H9 (cell line): ENCODE measurements at regions not wholly inside any gene's neighbourhood (a gene's known extent, or its start where the extent isn't known, plus 50 kb on each side); places are given as distances from the start of the nearest gene placed in this dataset.

Source experiments
- DNase-seq: peaks from one replicate; pipeline ENCODE4 v3.0.0-alpha.2; 2017
- H2AFZ ChIP-seq: one replicate; pipeline ENCODE4 v1.6.1; 2013; ENCODE audit warnings: mild to moderate bottlenecking, low read length, control low read depth, moderate library complexity
- H2AK5ac ChIP-seq: 2 replicates; pipeline ENCODE4 v1.6.1; 2013; ENCODE audit warnings: low read length, control low read depth, mixed read lengths; ENCODE audit not compliant: insufficient read length
- H2BK120ac ChIP-seq: one replicate; pipeline ENCODE4 v1.6.1; 2013; ENCODE audit warnings: low read depth, mild to moderate bottlenecking, low read length, control low read depth, inconsistent platforms; ENCODE audit not compliant: poor library complexity, severe bottlenecking
- H2BK12ac ChIP-seq: 2 replicates; pipeline ENCODE4 v1.6.1; 2013; ENCODE audit warnings: low read length, control low read depth, mixed read lengths, low read depth; ENCODE audit not compliant: insufficient read length
- H2BK15ac ChIP-seq: 2 replicates; pipeline ENCODE4 v1.6.1; 2013; ENCODE audit warnings: low read depth, low read length, control low read depth
- H2BK20ac ChIP-seq: one replicate; pipeline ENCODE4 v1.6.1; 2013; ENCODE audit warnings: low read depth, mild to moderate bottlenecking, low read length, control low read depth, inconsistent platforms; ENCODE audit not compliant: poor library complexity, severe bottlenecking
- H2BK5ac ChIP-seq: 2 replicates; pipeline ENCODE4 v1.6.1; 2013; ENCODE audit warnings: low read length, control low read depth, mixed read lengths; ENCODE audit not compliant: insufficient read length
- H3K14ac ChIP-seq: 2 replicates; pipeline ENCODE4 v1.6.1; 2013; ENCODE audit warnings: low read length, control low read depth; ENCODE audit not compliant: insufficient read depth
- H3K18ac ChIP-seq: 2 replicates; pipeline ENCODE4 v1.6.1; 2013; ENCODE audit warnings: low read depth, mild to moderate bottlenecking, mixed read lengths, low read length, control low read depth; ENCODE audit not compliant: insufficient read length
- H3K23ac ChIP-seq: 2 replicates; pipeline ENCODE4 v1.6.1; 2013; ENCODE audit warnings: low read length, control low read depth, mixed read lengths, low read depth; ENCODE audit not compliant: insufficient read length
- H3K23me2 ChIP-seq: 2 replicates; pipeline ENCODE4 v1.6.1; 2013; ENCODE audit warnings: low read depth, mild to moderate bottlenecking, mixed read lengths, low read length, control low read depth; ENCODE audit not compliant: insufficient read length, poor library complexity, severe bottlenecking
- H3K27ac ChIP-seq: 2 replicates; pipeline ENCODE4 v1.5.1; 2013; ENCODE audit warnings: low read length, control low read depth, mixed read lengths, low read depth; ENCODE audit not compliant: insufficient read length
- H3K27me3 ChIP-seq: 2 replicates; pipeline ENCODE4 v1.6.1; 2013; ENCODE audit warnings: low read length, control low read depth, inconsistent platforms; ENCODE audit not compliant: insufficient read depth
- H3K4ac ChIP-seq: 2 replicates; pipeline ENCODE4 v1.6.1; 2013; ENCODE audit warnings: low read depth, mild to moderate bottlenecking, control low read depth, inconsistent platforms, low read length, moderate library complexity
- H3K4me1 ChIP-seq: 2 replicates; pipeline ENCODE4 v1.6.1; 2013; ENCODE audit warnings: low read length, control low read depth, inconsistent platforms; ENCODE audit not compliant: insufficient read depth
- H3K4me2 ChIP-seq: 2 replicates; pipeline ENCODE4 v1.6.1; 2013; ENCODE audit warnings: low read length, control low read depth, mixed read lengths; ENCODE audit not compliant: insufficient read length, insufficient read depth
- H3K56ac ChIP-seq: 2 replicates; pipeline ENCODE4 v1.6.1; 2013; ENCODE audit warnings: low read depth, mild to moderate bottlenecking, mixed read lengths, low read length, control low read depth; ENCODE audit not compliant: insufficient read length
- H3K79me1 ChIP-seq: 2 replicates; pipeline ENCODE4 v1.6.1; 2013; ENCODE audit warnings: low read depth, mild to moderate bottlenecking, moderate library complexity, low read length, control low read depth, inconsistent platforms; ENCODE audit not compliant: insufficient read depth, poor library complexity, severe bottlenecking
- H3K79me2 ChIP-seq: 2 replicates; pipeline ENCODE4 v1.6.1; 2013; ENCODE audit warnings: low read length, control low read depth, inconsistent platforms; ENCODE audit not compliant: insufficient read depth
- H3K9ac ChIP-seq: 2 replicates; pipeline ENCODE4 v1.6.1; 2013; ENCODE audit warnings: low read length, control low read depth, mixed read lengths; ENCODE audit not compliant: insufficient read length; ENCODE audit errors: extremely low read depth
- H3K9me3 ChIP-seq: one replicate; pipeline ENCODE4 v1.6.1; 2013; ENCODE audit warnings: low read depth, low read length, inconsistent platforms; ENCODE audit not compliant: control insufficient read depth
- H3T11ph ChIP-seq: one replicate; pipeline ENCODE4 v1.6.1; 2013; ENCODE audit warnings: mild to moderate bottlenecking, low read length, control low read depth, inconsistent platforms
- H4K20me1 ChIP-seq: one replicate; pipeline ENCODE4 v1.6.1; 2013; ENCODE audit not compliant: control insufficient read depth, insufficient read length, insufficient read depth
- H4K5ac ChIP-seq: 2 replicates; pipeline ENCODE4 v1.6.1; 2013; ENCODE audit warnings: low read depth, mild to moderate bottlenecking, mixed read lengths, low read length, control low read depth; ENCODE audit not compliant: insufficient read length
- H4K8ac ChIP-seq: replicated peaks from 2 replicates; pipeline ENCODE4 v1.6.1; 2013; ENCODE audit warnings: low read length, control low read depth, mixed read lengths, low read depth; ENCODE audit not compliant: insufficient read length
- H4K91ac ChIP-seq: 2 replicates; pipeline ENCODE4 v1.6.1; 2013; ENCODE audit warnings: low read depth, mild to moderate bottlenecking, moderate library complexity, mixed read lengths, low read length, control low read depth; ENCODE audit not compliant: insufficient read length
- H3K27ac Mint-ChIP-seq, 3 experiments: 2 replicates in 2 of 3; 3 replicates in 1 of 3; pipeline ENCODE4 v1.8.0; 2020 to 2021; ENCODE audit warnings: mixed read lengths in 3 of 3, mild to moderate bottlenecking in 1 of 3, moderate library complexity in 1 of 3
- H3K27me3 Mint-ChIP-seq: 2 replicates; pipeline ENCODE4 v1.8.0; 2021; ENCODE audit warnings: low read depth, mild to moderate bottlenecking, moderate library complexity, mixed read lengths
- H3K36me3 Mint-ChIP-seq, 3 experiments: 2 replicates in 2 of 3; 3 replicates in 1 of 3; pipeline ENCODE4 v1.8.0; 2020 to 2021; ENCODE audit warnings: low read depth in 3 of 3, mixed read lengths in 3 of 3; ENCODE audit not compliant: insufficient read depth in 1 of 3
- H3K4me1 Mint-ChIP-seq, 2 experiments: 2 replicates each; pipeline ENCODE4 v1.8.0; 2020; ENCODE audit warnings: mixed read lengths in 2 of 2
- H3K4me3 Mint-ChIP-seq, 2 experiments: 2 replicates in 1 of 2; 3 replicates in 1 of 2; pipeline ENCODE4 v1.8.0; 2020 to 2021; ENCODE audit warnings: mild to moderate bottlenecking in 2 of 2, mixed read lengths in 2 of 2, moderate library complexity in 1 of 2
- H3K9me3 Mint-ChIP-seq, 2 experiments: 2 replicates in 1 of 2; 3 replicates in 1 of 2; pipeline ENCODE4 v1.8.0; 2020; ENCODE audit warnings: mild to moderate bottlenecking in 2 of 2, mixed read lengths in 2 of 2, moderate library complexity in 1 of 2
- WGBS: extraction: QIAGEN DNeasy Blood & Tissue Kit; methylation state at CpG from one replicate; pipeline ENCODE4 v1.1.7; 2013; ENCODE audit warnings: missing lambda C conversion rate, low lambda C conversion rate, mixed read lengths; ENCODE audit not compliant: insufficient read length; ENCODE audit errors: extremely low coverage; 5-methylcytosine and 5-hydroxymethylcytosine counted together
- TF ChIP-seq, protein P1 (sequence below): fragments of 200-600 bp; sonication (generic); conservative IDR thresholded peaks from 3 replicates; pipeline ENCODE4 v1.8.0; 2021; ENCODE audit warnings: antibody characterized with exemption, mild to moderate bottlenecking

DNA sequence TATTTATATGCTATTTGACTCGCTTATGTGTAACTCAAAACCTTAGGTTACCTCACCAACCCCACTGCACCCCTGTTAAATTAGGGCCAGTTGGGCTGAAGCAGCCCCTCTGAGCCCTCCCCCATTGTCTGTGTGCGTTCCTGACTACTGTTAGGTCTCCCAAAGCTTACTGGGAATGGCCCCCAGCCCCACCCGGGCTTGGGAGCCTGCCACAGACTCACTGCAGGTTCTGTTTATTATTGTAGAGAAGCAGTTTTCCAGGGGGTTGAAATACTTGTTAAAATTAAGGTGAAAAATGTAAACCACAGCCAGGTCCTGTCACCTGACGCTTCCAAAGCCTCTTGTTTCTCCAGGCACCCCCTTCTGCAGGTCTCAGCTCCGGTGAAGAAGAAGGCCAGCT is 151.7 kb downstream of the FOXL1 start:
- H3K27me3 Mint-ChIP-seq, result peaks cover 49% of the 10 kb centered on the region
- H2BK20ac ChIP-seq, result no peak overlapping the region
- H4K20me1 ChIP-seq, result no peaks in the 10 kb centered on the region
- H2BK12ac ChIP-seq, result no peak overlapping the region
- no peak overlapping the region for H3K27ac Mint-ChIP-seq
- H3K56ac ChIP-seq, result no peak overlapping the region
- no CpG with 5 or more reads among the region's 5 CpGs for WGBS
- no peak overlapping the region for H3T11ph ChIP-seq
- no peak overlapping the region for H3K14ac ChIP-seq
- no peaks in the 10 kb centered on the region for H3K27me3 ChIP-seq
- TF ChIP-seq, protein P1, sequence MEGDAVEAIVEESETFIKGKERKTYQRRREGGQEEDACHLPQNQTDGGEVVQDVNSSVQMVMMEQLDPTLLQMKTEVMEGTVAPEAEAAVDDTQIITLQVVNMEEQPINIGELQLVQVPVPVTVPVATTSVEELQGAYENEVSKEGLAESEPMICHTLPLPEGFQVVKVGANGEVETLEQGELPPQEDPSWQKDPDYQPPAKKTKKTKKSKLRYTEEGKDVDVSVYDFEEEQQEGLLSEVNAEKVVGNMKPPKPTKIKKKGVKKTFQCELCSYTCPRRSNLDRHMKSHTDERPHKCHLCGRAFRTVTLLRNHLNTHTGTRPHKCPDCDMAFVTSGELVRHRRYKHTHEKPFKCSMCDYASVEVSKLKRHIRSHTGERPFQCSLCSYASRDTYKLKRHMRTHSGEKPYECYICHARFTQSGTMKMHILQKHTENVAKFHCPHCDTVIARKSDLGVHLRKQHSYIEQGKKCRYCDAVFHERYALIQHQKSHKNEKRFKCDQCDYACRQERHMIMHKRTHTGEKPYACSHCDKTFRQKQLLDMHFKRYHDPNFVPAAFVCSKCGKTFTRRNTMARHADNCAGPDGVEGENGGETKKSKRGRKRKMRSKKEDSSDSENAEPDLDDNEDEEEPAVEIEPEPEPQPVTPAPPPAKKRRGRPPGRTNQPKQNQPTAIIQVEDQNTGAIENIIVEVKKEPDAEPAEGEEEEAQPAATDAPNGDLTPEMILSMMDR, result no peak
- H2AFZ ChIP-seq, result no peak overlapping the region
- no peak overlapping the region for H2AK5ac ChIP-seq
- no peak overlapping the region for H3K4ac ChIP-seq
- no peaks in the 10 kb centered on the region for H3K79me1 ChIP-seq
- H3K4me1 ChIP-seq, result peaks cover 7% of the 10 kb centered on the region; the same call in 1 of the 2 replicates
- no peak overlapping the region for H3K23ac ChIP-seq
- H2BK5ac ChIP-seq, result no peak overlapping the region
- H2BK15ac ChIP-seq, result no peak overlapping the region
- H3K79me2 ChIP-seq, result no peaks in the 10 kb centered on the region
- no peak overlapping the region for H3K4me3 Mint-ChIP-seq
- H4K5ac ChIP-seq, result no peak overlapping the region
- no peak overlapping the region for H2BK120ac ChIP-seq
- H3K9me3 ChIP-seq, result no peaks in the 10 kb centered on the region
- no peaks in the 10 kb centered on the region for H3K36me3 Mint-ChIP-seq
- H3K4me2 ChIP-seq, result no peak overlapping the region
- no peak overlapping the region for H4K91ac ChIP-seq
- no peaks in the 10 kb centered on the region for H3K23me2 ChIP-seq
- H4K8ac ChIP-seq, result no peak overlapping the region
- no peak overlapping the region for H3K18ac ChIP-seq
- no peak overlapping the region for H3K9ac ChIP-seq
- H3K4me1 Mint-ChIP-seq, result peaks cover 30 to 34% of the 10 kb centered on the region in 2 experiments
- no peaks in the 10 kb centered on the region; a peak in 1 of 5 replicates for H3K9me3 Mint-ChIP-seq
- no peak for DNase-seq
- H3K27ac ChIP-seq, result no peak overlapping the region
